ENCODE measurements at regions not wholly inside any gene's neighbourhood (a gene's known extent, or its start where the extent isn't known, plus 50 kb on each side); places are given as distances from the start of the nearest gene placed in this dataset.

- WGBS = 63% methylated on average over 3 of the region's 3 CpGs
- H3K27me3 ChIP-seq (ENCODE audit: control insufficient read depth in 2 of 2, insufficient read depth in 1 of 2, low read length in 1 of 2) = no peaks in the 10 kb centered on the region
- DNase-seq (ENCODE audit: low read depth in 6 of 9, low spot score in 9 of 9) = no peak
- H3K9me3 ChIP-seq (ENCODE audit: control insufficient read depth in 2 of 2, insufficient read depth in 1 of 2, low read length in 1 of 2) = peaks cover 0 to 6% of the 10 kb centered on the region in 2 donors
- H3K36me3 ChIP-seq (ENCODE audit: control insufficient read depth in 2 of 2, insufficient read depth in 2 of 2, low read length in 1 of 2) = no peaks in the 10 kb centered on the region
- no peak overlapping the region for H3K27ac ChIP-seq (ENCODE audit: low read depth in 1 of 2, low read length in 1 of 2)
- no peaks in the 10 kb centered on the region for H3K4me1 ChIP-seq (ENCODE audit: control insufficient read depth in 2 of 2, insufficient read depth in 2 of 2, low read length in 2 of 2)
- no peak overlapping the region for H3K4me3 ChIP-seq (ENCODE audit: low read length in 2 of 2)
Observed at GRCh38 chr13:88303157-88303556, 632.0 kb downstream of the SLITRK5 start.

- WGBS = 27% methylated on average over 4 of the region's 4 CpGs
- no peaks in the 10 kb centered on the region for H3K27me3 ChIP-seq (ENCODE audit: control insufficient read depth in 2 of 2, insufficient read depth in 1 of 2, low read length in 1 of 2)
- no peaks in the 10 kb centered on the region for H3K36me3 ChIP-seq (ENCODE audit: control insufficient read depth in 2 of 2, insufficient read depth in 2 of 2, low read length in 1 of 2)
- no peak overlapping the region for H3K27ac ChIP-seq (ENCODE audit: low read depth in 1 of 2, low read length in 1 of 2)
- H3K9me3 ChIP-seq (ENCODE audit: control insufficient read depth in 2 of 2, insufficient read depth in 1 of 2, low read length in 1 of 2) = peaks cover 0 to 6% of the 10 kb centered on the region in 2 donors
- no peak overlapping the region for H3K4me3 ChIP-seq (ENCODE audit: low read length in 2 of 2)
- no peak for DNase-seq (ENCODE audit: low read depth in 6 of 9, low spot score in 9 of 9)
- no peaks in the 10 kb centered on the region for H3K4me1 ChIP-seq (ENCODE audit: control insufficient read depth in 2 of 2, insufficient read depth in 2 of 2, low read length in 2 of 2)
Observed at GRCh38 chr13:88303605-88304004, 632.4 kb downstream of the SLITRK5 start.

DNA sequence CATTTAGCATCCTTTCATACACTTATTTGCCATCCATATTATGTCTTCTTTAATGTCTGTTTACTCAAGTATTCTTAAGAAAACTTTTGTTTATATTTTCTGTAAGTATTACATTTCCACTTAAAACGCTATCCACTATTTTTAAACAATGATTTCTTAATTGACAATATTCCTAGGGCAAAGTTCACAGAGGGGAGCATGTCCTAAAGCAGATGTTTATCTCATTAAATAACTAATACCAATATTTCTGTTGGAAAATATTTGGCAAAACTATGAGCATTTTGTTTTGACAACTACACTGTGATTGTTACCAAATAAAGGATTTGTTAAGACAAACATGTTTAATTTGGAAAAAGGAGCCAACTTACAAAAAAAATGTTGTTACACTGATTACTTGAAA, 643.3 kb downstream of the SLITRK5 start:
- Histone ChIP-seq H3K4me1 (ENCODE audit: control insufficient read depth in 2 of 2, insufficient read depth in 2 of 2, low read length in 2 of 2) (no peaks in the 10 kb centered on the region), H3K27me3 (ENCODE audit: control insufficient read depth in 2 of 2, insufficient read depth in 1 of 2, low read length in 1 of 2) (no peaks in the 10 kb centered on the region), H3K9me3 (ENCODE audit: control insufficient read depth in 2 of 2, insufficient read depth in 1 of 2, low read length in 1 of 2) (no peaks in the 10 kb centered on the region), H3K4me3 (ENCODE audit: low read length in 2 of 2) (no peak overlapping the region), H3K27ac (ENCODE audit: low read depth in 1 of 2, low read length in 1 of 2) (no peak overlapping the region), H3K36me3 (ENCODE audit: control insufficient read depth in 2 of 2, insufficient read depth in 2 of 2, low read length in 1 of 2) (no peaks in the 10 kb centered on the region)
- DNase-seq (ENCODE audit: low read depth in 6 of 9, low spot score in 9 of 9) = no peak
- 87% methylated on average over 1 of the region's 1 CpG for WGBS

DNA sequence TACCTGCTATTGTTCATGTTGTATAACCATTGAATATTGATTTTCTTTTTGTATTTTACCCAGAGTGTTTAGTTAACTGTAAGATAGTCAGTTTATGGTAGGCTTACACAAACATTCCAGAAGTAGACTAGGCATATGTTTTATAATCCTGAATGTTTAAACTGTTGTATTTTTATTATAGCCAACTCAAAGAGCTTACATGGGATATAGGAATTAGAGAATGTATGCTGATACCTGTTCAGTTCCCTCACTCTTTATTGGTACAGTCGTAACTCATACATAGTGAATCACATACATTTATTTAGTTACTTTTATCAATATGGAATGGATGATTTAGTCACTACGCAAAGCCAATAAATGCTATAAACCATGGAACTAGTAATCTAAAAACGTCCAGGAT, 657.9 kb downstream of the SLITRK5 start:
- H3K4me1 ChIP-seq (ENCODE audit: control insufficient read depth in 2 of 2, insufficient read depth in 2 of 2, low read length in 2 of 2) = no peaks in the 10 kb centered on the region
- 93% methylated on average over 3 of the region's 3 CpGs for WGBS
- no peaks in the 10 kb centered on the region for H3K9me3 ChIP-seq (ENCODE audit: control insufficient read depth in 2 of 2, insufficient read depth in 1 of 2, low read length in 1 of 2)
- H3K27ac ChIP-seq (ENCODE audit: low read depth in 1 of 2, low read length in 1 of 2) = no peak overlapping the region
- no peaks in the 10 kb centered on the region for H3K36me3 ChIP-seq (ENCODE audit: control insufficient read depth in 2 of 2, insufficient read depth in 2 of 2, low read length in 1 of 2)
- H3K27me3 ChIP-seq (ENCODE audit: control insufficient read depth in 2 of 2, insufficient read depth in 1 of 2, low read length in 1 of 2) = no peaks in the 10 kb centered on the region
- no peak overlapping the region for H3K4me3 ChIP-seq (ENCODE audit: low read length in 2 of 2)
- DNase-seq (ENCODE audit: low read depth in 6 of 9, low spot score in 9 of 9) = no peak

GRCh38 chr13:88339271-88339741, 668.1 kb downstream of the SLITRK5 start:
- no peaks in the 10 kb centered on the region for H3K4me1 ChIP-seq (ENCODE audit: control insufficient read depth in 2 of 2, insufficient read depth in 2 of 2, low read length in 2 of 2)
- no peak overlapping the region for H3K27ac ChIP-seq (ENCODE audit: low read depth in 1 of 2, low read length in 1 of 2)
- no peak for DNase-seq (ENCODE audit: low read depth in 6 of 9, low spot score in 9 of 9)
- H3K4me3 ChIP-seq (ENCODE audit: low read length in 2 of 2) = no peak overlapping the region
- H3K27me3 ChIP-seq (ENCODE audit: control insufficient read depth in 2 of 2, insufficient read depth in 1 of 2, low read length in 1 of 2) = no peaks in the 10 kb centered on the region
- H3K36me3 ChIP-seq (ENCODE audit: control insufficient read depth in 2 of 2, insufficient read depth in 2 of 2, low read length in 1 of 2) = no peaks in the 10 kb centered on the region
- no peaks in the 10 kb centered on the region for H3K9me3 ChIP-seq (ENCODE audit: control insufficient read depth in 2 of 2, insufficient read depth in 1 of 2, low read length in 1 of 2)
- WGBS = 94% methylated on average over 8 of the region's 8 CpGs

GRCh38 chr13:88345171-88345847, 674.1 kb downstream of the SLITRK5 start:
- 96% methylated on average over 59 of the region's 59 CpGs for WGBS
- Histone ChIP-seq H3K9me3 (ENCODE audit: control insufficient read depth in 2 of 2, insufficient read depth in 1 of 2, low read length in 1 of 2) (peaks cover 0 to 11% of the 10 kb centered on the region in 2 donors), H3K36me3 (ENCODE audit: control insufficient read depth in 2 of 2, insufficient read depth in 2 of 2, low read length in 1 of 2) (no peaks in the 10 kb centered on the region), H3K4me3 (ENCODE audit: low read length in 2 of 2) (no peak overlapping the region), H3K27me3 (ENCODE audit: control insufficient read depth in 2 of 2, insufficient read depth in 1 of 2, low read length in 1 of 2) (no peaks in the 10 kb centered on the region), H3K27ac (ENCODE audit: low read depth in 1 of 2, low read length in 1 of 2) (no peak overlapping the region), H3K4me1 (ENCODE audit: control insufficient read depth in 2 of 2, insufficient read depth in 2 of 2, low read length in 2 of 2) (no peaks in the 10 kb centered on the region)
- DNase-seq (ENCODE audit: low read depth in 6 of 9, low spot score in 9 of 9) = no peak

GRCh38 chr13:88360761-88361160, 689.6 kb downstream of the SLITRK5 start:
- H3K27ac ChIP-seq (ENCODE audit: low read depth in 1 of 2, low read length in 1 of 2) = no peak overlapping the region
- 90% methylated on average over 2 of the region's 2 CpGs for WGBS
- no peaks in the 10 kb centered on the region for H3K9me3 ChIP-seq (ENCODE audit: control insufficient read depth in 2 of 2, insufficient read depth in 1 of 2, low read length in 1 of 2)

DNA sequence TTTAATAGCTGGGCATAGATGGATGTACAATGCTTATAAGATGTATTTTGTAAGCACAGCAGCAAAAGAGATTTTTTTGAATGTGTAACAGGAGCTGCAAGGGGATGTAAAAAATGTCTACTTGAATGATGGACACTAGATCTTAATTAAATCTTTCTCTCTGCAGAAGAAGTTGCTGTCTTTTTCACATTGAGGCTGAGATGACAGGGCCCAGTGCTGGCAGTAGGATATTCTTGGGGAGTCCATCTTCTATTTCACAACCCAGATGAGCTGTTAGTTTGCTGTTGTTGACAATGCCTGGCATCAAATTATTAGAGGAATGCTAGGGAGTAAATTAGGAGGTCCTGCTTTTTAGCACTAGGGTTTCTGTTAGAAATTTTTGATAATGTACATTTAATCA, 698.7 kb downstream of the SLITRK5 start:
- no peaks in the 10 kb centered on the region for H3K27me3 ChIP-seq (ENCODE audit: control insufficient read depth in 2 of 2, insufficient read depth in 1 of 2, low read length in 1 of 2)
- no peak overlapping the region for H3K27ac ChIP-seq (ENCODE audit: low read depth in 1 of 2, low read length in 1 of 2)
- H3K36me3 ChIP-seq (ENCODE audit: control insufficient read depth in 2 of 2, insufficient read depth in 2 of 2, low read length in 1 of 2) = no peaks in the 10 kb centered on the region
- DNase-seq (ENCODE audit: low read depth in 6 of 9, low spot score in 9 of 9) = no peak
- peaks cover 0 to 2% of the 10 kb centered on the region in 2 donors for H3K9me3 ChIP-seq (ENCODE audit: control insufficient read depth in 2 of 2, insufficient read depth in 1 of 2, low read length in 1 of 2)
- H3K4me1 ChIP-seq (ENCODE audit: control insufficient read depth in 2 of 2, insufficient read depth in 2 of 2, low read length in 2 of 2) = no peaks in the 10 kb centered on the region
- H3K4me3 ChIP-seq (ENCODE audit: low read length in 2 of 2) = no peak overlapping the region

More at GRCh38 chr13:88360761-88361160, 689.6 kb downstream of the SLITRK5 start:
- Histone ChIP-seq H3K27me3 (ENCODE audit: control insufficient read depth in 2 of 2, insufficient read depth in 1 of 2, low read length in 1 of 2) (no peaks in the 10 kb centered on the region), H3K4me3 (ENCODE audit: low read length in 2 of 2) (no peak overlapping the region), H3K4me1 (ENCODE audit: control insufficient read depth in 2 of 2, insufficient read depth in 2 of 2, low read length in 2 of 2) (no peaks in the 10 kb centered on the region), H3K36me3 (ENCODE audit: control insufficient read depth in 2 of 2, insufficient read depth in 2 of 2, low read length in 1 of 2) (no peaks in the 10 kb centered on the region)
- no peak for DNase-seq (ENCODE audit: low read depth in 6 of 9, low spot score in 9 of 9)

DNA sequence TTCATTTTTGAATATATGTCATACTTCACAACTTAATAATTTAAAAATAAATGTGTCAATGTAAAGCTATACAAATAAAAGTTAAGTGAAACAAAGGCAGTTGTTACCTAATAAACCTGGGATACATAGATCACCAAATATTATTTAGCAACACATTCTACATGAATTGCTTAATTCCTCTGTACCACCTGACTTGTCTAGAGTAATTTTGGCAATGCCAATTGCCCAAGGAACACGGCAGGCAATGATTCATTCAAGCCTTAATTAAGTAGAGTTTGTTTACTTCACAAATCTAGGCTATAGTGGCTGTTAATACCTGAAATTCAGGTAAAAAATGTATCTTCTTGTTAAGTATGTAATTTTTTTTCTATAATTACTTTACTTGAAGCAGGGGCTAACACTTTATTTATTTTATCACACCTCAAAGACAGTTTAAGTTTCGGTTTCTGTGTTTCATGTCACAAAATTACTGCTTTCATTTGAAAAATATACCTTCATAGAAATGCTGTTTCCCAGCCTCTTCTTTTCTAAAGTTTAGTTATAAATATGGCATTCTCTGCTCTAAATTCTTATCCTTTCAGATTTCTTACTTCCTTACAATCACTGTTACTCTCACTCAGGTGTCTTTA, 705.7 kb downstream of the SLITRK5 start:
- no peak overlapping the region for H3K4me3 ChIP-seq (ENCODE audit: low read length in 2 of 2)
- H3K27me3 ChIP-seq (ENCODE audit: control insufficient read depth in 2 of 2, insufficient read depth in 1 of 2, low read length in 1 of 2) = no peaks in the 10 kb centered on the region
- H3K9me3 ChIP-seq (ENCODE audit: control insufficient read depth in 2 of 2, insufficient read depth in 1 of 2, low read length in 1 of 2) = peaks cover 0 to 2% of the 10 kb centered on the region in 2 donors
- 86% methylated on average over 2 of the region's 2 CpGs for WGBS
- H3K36me3 ChIP-seq (ENCODE audit: control insufficient read depth in 2 of 2, insufficient read depth in 2 of 2, low read length in 1 of 2) = no peaks in the 10 kb centered on the region
- no peaks in the 10 kb centered on the region for H3K4me1 ChIP-seq (ENCODE audit: control insufficient read depth in 2 of 2, insufficient read depth in 2 of 2, low read length in 2 of 2)
- H3K27ac ChIP-seq (ENCODE audit: low read depth in 1 of 2, low read length in 1 of 2) = no peak overlapping the region
- DNase-seq (ENCODE audit: low read depth in 6 of 9, low spot score in 9 of 9) = no peak

All from thymus (tissue), 11 donors.